GM12878 (cell line): ENCODE measurements at regions not wholly inside any gene's neighbourhood (a gene's known extent, or its start where the extent isn't known, plus 50 kb on each side); places are given as distances from the start of the nearest gene placed in this dataset.

ENCODE experiments used
- ATAC-seq: fragments of 200-7000 bp; cut with Tn5 transposase; 3 replicates; pipeline ENCODE4 v1.9.1; 2020; ENCODE audit warnings: mild to moderate bottlenecking, moderate library complexity
- BruUV-seq: library from RNA; stranded (reverse); fragments of 400-500 nt; replicated peaks from 2 replicates; lab custom pipeline; 2021; lab: Mats Ljungman, UMichigan
- CTCF ChIA-PET: fragments of 300-600 bp; sonication (Branson Sonifier 250); formaldehyde crosslinking; extraction: SDS; loops from one replicate; lab custom pipeline; 2021; ENCODE audit warnings: inconsistent platforms; lab: Yijun Ruan, JAX
- POLR2A ChIA-PET: fragments of 350-600 bp; formaldehyde crosslinking; extraction: SDS; loops from one replicate; lab custom pipeline; 2021; ENCODE audit warnings: inconsistent platforms; lab: Charles Lee
- RAD21 ChIA-PET: fragments of 300-600 bp; sonication (Branson Sonifier 250); formaldehyde crosslinking; loops from one replicate; lab custom pipeline; 2023; ENCODE audit warnings: antibody characterized with exemption; ENCODE audit not compliant: unreplicated experiment; lab: Charles Lee
- SMC1A ChIA-PET: fragments of 300-600 bp; sonication (Branson Sonifier 250); formaldehyde crosslinking; loops from one replicate; lab custom pipeline; 2023; ENCODE audit not compliant: unreplicated experiment, uncharacterized antibody; lab: Charles Lee
- DNase-seq: peaks from one replicate; pipeline ENCODE4 v3.0.0-alpha.2; 2011; ENCODE audit warnings: low read depth, low spot score
- FAIRE-seq: peaks from 3 replicates; lab custom pipeline; 2011; peaks lifted over from hg19 to GRCh38; lab: Jason Lieb, UNC
- H2AFZ ChIP-seq: 2 replicates; pipeline ENCODE4 v1.6.0; 2011; ENCODE audit warnings: low read depth, low read length, control low read depth; ENCODE audit not compliant: control insufficient read depth
- H3K27ac ChIP-seq: 2 replicates; pipeline ENCODE4 v1.5.1; 2011; ENCODE audit warnings: control low read depth; ENCODE audit not compliant: control insufficient read depth, insufficient read depth
- H3K27me3 ChIP-seq, 2 experiments: replicated peaks in 1 of 2; 2 replicates each; pipeline versions ENCODE4 v1.6.0 to v1.6.1; 2011; ENCODE audit warnings: low read length in 1 of 2; ENCODE audit not compliant: control insufficient read depth in 2 of 2, insufficient read depth in 2 of 2
- H3K36me3 ChIP-seq, 2 experiments: 2 replicates each; pipeline ENCODE4 v1.5.1; 2011; ENCODE audit warnings: low read length in 1 of 2; ENCODE audit not compliant: control insufficient read depth in 2 of 2, insufficient read depth in 2 of 2
- H3K4me1 ChIP-seq: 2 replicates; pipeline ENCODE4 v1.6.1; 2011; ENCODE audit warnings: mild to moderate bottlenecking, low read length, moderate library complexity, mixed read lengths; ENCODE audit not compliant: control insufficient read depth, insufficient read depth
- H3K4me2 ChIP-seq: 2 replicates; pipeline ENCODE4 v1.6.0; 2011; ENCODE audit warnings: control low read depth; ENCODE audit not compliant: control insufficient read depth, insufficient read depth
- H3K4me3 ChIP-seq: fragments of 200-600 bp; sonication (generic); 2 replicates; pipeline ENCODE4 v1.5.1; 2016
- H3K79me2 ChIP-seq: 2 replicates; pipeline ENCODE4 v1.6.0; 2011; ENCODE audit warnings: low read length; ENCODE audit not compliant: control insufficient read depth, insufficient read depth
- H3K9ac ChIP-seq: 2 replicates; pipeline ENCODE4 v1.8.0; 2011; ENCODE audit warnings: low read length, control low read depth, mixed read lengths; ENCODE audit not compliant: control insufficient read depth, insufficient read depth
- H3K9me3 ChIP-seq: replicated peaks from 3 replicates; pipeline ENCODE4 v1.5.1; 2011; ENCODE audit warnings: mild to moderate bottlenecking, low read length; ENCODE audit not compliant: control insufficient read depth, insufficient read depth
- H4K20me1 ChIP-seq: 2 replicates; pipeline ENCODE4 v1.6.0; 2011; ENCODE audit not compliant: control insufficient read depth, insufficient read depth
- CBX3 ChIP-seq: fragments of 200-600 bp; sonication (generic); IDR thresholded peaks from 2 replicates; pipeline ENCODE4 v1.6.1; 2016; ENCODE audit warnings: low read depth, borderline replicate concordance
- DPF2 ChIP-seq: fragments of 450-650 bp; IDR thresholded peaks from 2 replicates; pipeline ENCODE4 v1.6.1; 2017; ENCODE audit warnings: mild to moderate bottlenecking
- FOS ChIP-seq: IDR thresholded peaks from 3 replicates; pipeline ENCODE4 v1.6.1; 2011; ENCODE audit warnings: borderline replicate concordance; ENCODE audit not compliant: insufficient read length; ENCODE audit errors: extremely low read depth
- NFXL1 ChIP-seq: fragments of 450-650 bp; IDR thresholded peaks from 2 replicates; pipeline ENCODE4 v1.6.1; 2017; ENCODE audit warnings: antibody characterized with exemption, mild to moderate bottlenecking, borderline replicate concordance
- NR2C1 ChIP-seq: fragments of 450-650 bp; IDR thresholded peaks from 2 replicates; pipeline ENCODE4 v1.6.1; 2017; ENCODE audit warnings: antibody characterized with exemption, mild to moderate bottlenecking, moderate library complexity
- WGBS: methylation state at CpG from one replicate; pipeline ENCODE4 v1.1.6; 2016; ENCODE audit warnings: low lambda C conversion rate; ENCODE audit not compliant: insufficient replicate concordance, insufficient coverage; ENCODE audit errors: missing lambda C conversion rate; 5-methylcytosine and 5-hydroxymethylcytosine counted together
- in situ Hi-C: fragments of 300-500 bp; cut with MboI; formaldehyde crosslinking; loops from 9 replicates; pipeline ENCODE4 v1.14.3; 2018; ENCODE audit warnings: mixed read lengths
- intact Hi-C: fragments of 100-400 bp; cut with micrococcal nuclease; formaldehyde crosslinking; loops from one replicate; pipeline ENCODE4 v1.14.2; 2022; ENCODE audit not compliant: unreplicated experiment
- TF ChIP-seq, protein P1 (sequence below): fragments of 450-650 bp; IDR thresholded peaks from 2 replicates; pipeline ENCODE4 v1.6.1; 2014; ENCODE audit warnings: mild to moderate bottlenecking
- TF ChIP-seq, protein P2 (sequence below): fragments of 450-650 bp; IDR thresholded peaks from 2 replicates; pipeline ENCODE4 v1.6.1; 2018; ENCODE audit warnings: mild to moderate bottlenecking, low read depth, moderate library complexity; ENCODE audit not compliant: partially characterized antibody
- TF ChIP-seq, protein P3 (sequence below): IDR thresholded peaks from 2 replicates; pipeline ENCODE4 v1.6.1; 2012; ENCODE audit warnings: improper control_type of control experiment, low read depth, low read length; ENCODE audit not compliant: insufficient replicate concordance
- TF ChIP-seq, protein P4 (sequence below), 3 experiments: IDR thresholded peaks in 2 of 3; conservative IDR thresholded peaks in 1 of 3; 2 replicates each; pipeline ENCODE4 v1.5.1; 2011; ENCODE audit warnings: low read depth in 3 of 3, low read length in 3 of 3, mild to moderate bottlenecking in 3 of 3, control low read depth in 2 of 3, moderate library complexity in 2 of 3, inconsistent platforms in 1 of 3, mixed read lengths in 1 of 3; ENCODE audit not compliant: control insufficient read depth in 2 of 3, insufficient read depth in 1 of 3; ENCODE audit errors: extremely low read depth in 1 of 3
- TF ChIP-seq, protein P5 (sequence below): IDR thresholded peaks from 2 replicates; pipeline ENCODE4 v1.6.1; 2012; ENCODE audit warnings: low read depth, low read length, improper control_type of control experiment

DNA sequence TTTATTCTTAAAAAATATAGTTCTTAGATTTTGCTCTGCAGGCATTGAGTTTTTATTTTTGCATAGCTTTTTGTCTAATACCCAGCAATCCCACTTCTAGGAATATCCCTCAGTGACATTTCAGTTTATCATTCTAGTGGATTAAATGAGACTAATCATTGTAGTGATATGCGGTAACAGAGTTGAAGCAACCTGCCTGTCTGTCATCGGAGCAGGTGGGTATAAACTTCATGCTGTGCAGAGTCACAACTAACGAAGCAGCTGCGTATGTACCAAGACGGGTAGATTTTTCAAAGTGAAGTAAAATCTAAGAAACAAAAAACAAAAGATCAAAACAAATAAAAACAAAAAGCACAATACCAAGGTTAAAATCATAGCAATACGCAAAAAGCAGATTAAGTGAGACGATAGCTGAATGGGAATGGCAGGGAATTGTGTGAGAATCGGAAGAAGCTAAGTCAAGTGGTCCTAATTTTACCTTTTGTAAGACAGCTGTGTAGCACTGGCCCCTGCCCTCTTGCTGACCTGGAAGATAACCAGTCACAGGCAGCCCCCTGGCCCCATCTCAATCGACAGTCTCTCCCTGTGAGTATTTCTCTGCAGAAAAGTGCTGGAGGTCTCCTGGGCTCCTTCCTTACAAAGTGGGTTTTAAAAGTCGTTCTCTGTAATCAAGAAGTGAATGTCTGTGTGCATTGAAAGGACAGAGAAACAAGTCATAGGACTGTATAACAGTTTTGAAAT is 169.2 kb downstream of the OR2B2 start:
- in situ Hi-C loops = no loop called here
- no peak for TF ChIP-seq CBX3
- no peak for TF ChIP-seq DPF2
- TF ChIP-seq, protein P1, sequence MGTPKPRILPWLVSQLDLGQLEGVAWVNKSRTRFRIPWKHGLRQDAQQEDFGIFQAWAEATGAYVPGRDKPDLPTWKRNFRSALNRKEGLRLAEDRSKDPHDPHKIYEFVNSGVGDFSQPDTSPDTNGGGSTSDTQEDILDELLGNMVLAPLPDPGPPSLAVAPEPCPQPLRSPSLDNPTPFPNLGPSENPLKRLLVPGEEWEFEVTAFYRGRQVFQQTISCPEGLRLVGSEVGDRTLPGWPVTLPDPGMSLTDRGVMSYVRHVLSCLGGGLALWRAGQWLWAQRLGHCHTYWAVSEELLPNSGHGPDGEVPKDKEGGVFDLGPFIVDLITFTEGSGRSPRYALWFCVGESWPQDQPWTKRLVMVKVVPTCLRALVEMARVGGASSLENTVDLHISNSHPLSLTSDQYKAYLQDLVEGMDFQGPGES = no peak
- TF ChIP-seq FOS = no peak
- TF ChIP-seq, protein P2, sequence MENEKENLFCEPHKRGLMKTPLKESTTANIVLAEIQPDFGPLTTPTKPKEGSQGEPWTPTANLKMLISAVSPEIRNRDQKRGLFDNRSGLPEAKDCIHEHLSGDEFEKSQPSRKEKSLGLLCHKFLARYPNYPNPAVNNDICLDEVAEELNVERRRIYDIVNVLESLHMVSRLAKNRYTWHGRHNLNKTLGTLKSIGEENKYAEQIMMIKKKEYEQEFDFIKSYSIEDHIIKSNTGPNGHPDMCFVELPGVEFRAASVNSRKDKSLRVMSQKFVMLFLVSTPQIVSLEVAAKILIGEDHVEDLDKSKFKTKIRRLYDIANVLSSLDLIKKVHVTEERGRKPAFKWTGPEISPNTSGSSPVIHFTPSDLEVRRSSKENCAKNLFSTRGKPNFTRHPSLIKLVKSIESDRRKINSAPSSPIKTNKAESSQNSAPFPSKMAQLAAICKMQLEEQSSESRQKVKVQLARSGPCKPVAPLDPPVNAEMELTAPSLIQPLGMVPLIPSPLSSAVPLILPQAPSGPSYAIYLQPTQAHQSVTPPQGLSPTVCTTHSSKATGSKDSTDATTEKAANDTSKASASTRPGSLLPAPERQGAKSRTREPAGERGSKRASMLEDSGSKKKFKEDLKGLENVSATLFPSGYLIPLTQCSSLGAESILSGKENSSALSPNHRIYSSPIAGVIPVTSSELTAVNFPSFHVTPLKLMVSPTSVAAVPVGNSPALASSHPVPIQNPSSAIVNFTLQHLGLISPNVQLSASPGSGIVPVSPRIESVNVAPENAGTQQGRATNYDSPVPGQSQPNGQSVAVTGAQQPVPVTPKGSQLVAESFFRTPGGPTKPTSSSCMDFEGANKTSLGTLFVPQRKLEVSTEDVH = no peak
- TF ChIP-seq NFXL1 = no peak
- TF ChIP-seq, protein P3, sequence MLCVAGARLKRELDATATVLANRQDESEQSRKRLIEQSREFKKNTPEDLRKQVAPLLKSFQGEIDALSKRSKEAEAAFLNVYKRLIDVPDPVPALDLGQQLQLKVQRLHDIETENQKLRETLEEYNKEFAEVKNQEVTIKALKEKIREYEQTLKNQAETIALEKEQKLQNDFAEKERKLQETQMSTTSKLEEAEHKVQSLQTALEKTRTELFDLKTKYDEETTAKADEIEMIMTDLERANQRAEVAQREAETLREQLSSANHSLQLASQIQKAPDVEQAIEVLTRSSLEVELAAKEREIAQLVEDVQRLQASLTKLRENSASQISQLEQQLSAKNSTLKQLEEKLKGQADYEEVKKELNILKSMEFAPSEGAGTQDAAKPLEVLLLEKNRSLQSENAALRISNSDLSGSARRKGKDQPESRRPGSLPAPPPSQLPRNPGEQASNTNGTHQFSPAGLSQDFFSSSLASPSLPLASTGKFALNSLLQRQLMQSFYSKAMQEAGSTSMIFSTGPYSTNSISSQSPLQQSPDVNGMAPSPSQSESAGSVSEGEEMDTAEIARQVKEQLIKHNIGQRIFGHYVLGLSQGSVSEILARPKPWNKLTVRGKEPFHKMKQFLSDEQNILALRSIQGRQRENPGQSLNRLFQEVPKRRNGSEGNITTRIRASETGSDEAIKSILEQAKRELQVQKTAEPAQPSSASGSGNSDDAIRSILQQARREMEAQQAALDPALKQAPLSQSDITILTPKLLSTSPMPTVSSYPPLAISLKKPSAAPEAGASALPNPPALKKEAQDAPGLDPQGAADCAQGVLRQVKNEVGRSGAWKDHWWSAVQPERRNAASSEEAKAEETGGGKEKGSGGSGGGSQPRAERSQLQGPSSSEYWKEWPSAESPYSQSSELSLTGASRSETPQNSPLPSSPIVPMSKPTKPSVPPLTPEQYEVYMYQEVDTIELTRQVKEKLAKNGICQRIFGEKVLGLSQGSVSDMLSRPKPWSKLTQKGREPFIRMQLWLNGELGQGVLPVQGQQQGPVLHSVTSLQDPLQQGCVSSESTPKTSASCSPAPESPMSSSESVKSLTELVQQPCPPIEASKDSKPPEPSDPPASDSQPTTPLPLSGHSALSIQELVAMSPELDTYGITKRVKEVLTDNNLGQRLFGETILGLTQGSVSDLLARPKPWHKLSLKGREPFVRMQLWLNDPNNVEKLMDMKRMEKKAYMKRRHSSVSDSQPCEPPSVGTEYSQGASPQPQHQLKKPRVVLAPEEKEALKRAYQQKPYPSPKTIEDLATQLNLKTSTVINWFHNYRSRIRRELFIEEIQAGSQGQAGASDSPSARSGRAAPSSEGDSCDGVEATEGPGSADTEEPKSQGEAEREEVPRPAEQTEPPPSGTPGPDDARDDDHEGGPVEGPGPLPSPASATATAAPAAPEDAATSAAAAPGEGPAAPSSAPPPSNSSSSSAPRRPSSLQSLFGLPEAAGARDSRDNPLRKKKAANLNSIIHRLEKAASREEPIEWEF = no peak
- no peak for TF ChIP-seq NR2C1
- TF ChIP-seq, protein P4, sequence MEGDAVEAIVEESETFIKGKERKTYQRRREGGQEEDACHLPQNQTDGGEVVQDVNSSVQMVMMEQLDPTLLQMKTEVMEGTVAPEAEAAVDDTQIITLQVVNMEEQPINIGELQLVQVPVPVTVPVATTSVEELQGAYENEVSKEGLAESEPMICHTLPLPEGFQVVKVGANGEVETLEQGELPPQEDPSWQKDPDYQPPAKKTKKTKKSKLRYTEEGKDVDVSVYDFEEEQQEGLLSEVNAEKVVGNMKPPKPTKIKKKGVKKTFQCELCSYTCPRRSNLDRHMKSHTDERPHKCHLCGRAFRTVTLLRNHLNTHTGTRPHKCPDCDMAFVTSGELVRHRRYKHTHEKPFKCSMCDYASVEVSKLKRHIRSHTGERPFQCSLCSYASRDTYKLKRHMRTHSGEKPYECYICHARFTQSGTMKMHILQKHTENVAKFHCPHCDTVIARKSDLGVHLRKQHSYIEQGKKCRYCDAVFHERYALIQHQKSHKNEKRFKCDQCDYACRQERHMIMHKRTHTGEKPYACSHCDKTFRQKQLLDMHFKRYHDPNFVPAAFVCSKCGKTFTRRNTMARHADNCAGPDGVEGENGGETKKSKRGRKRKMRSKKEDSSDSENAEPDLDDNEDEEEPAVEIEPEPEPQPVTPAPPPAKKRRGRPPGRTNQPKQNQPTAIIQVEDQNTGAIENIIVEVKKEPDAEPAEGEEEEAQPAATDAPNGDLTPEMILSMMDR (IDR thresholded peaks at IDR 0.05 in 2 of 3, conservative IDR thresholded peaks at IDR 0.05 in 1 of 3; ENCODE audit: control insufficient read depth in 2 of 3, extremely low read depth in 1 of 3, insufficient read depth in 1 of 3, low read depth in 3 of 3, low read length in 3 of 3) = no peak
- TF ChIP-seq, protein P5, sequence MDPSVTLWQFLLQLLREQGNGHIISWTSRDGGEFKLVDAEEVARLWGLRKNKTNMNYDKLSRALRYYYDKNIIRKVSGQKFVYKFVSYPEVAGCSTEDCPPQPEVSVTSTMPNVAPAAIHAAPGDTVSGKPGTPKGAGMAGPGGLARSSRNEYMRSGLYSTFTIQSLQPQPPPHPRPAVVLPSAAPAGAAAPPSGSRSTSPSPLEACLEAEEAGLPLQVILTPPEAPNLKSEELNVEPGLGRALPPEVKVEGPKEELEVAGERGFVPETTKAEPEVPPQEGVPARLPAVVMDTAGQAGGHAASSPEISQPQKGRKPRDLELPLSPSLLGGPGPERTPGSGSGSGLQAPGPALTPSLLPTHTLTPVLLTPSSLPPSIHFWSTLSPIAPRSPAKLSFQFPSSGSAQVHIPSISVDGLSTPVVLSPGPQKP = no peak

More for the DNA sequence above, 169.2 kb downstream of the OR2B2 start:
- ChIA-PET CTCF (interaction anchor here (1.2 to 2.2 kb wide), 2 partner anchors 9 to 134 kb away, joined by 3 to 9 read pairs; no protein-coding TSS in a partner anchor), POLR2A (no interaction called here), RAD21 (no interaction called here), SMC1A (interaction anchor here (1.0 kb wide), 1 partner anchor 438 kb away, joined by 3 read pairs; no protein-coding TSS in a partner anchor)
- Histone ChIP-seq H3K27me3 (no peaks in the 10 kb centered on the region), H3K4me1 (no peaks in the 10 kb centered on the region), H3K9ac (no peak overlapping the region), H3K36me3 (no peaks in the 10 kb centered on the region), H3K9me3 (no peaks in the 10 kb centered on the region), H3K4me3 (no peak overlapping the region), H3K27ac (no peak overlapping the region), H3K4me2 (no peak overlapping the region), H4K20me1 (no peaks in the 10 kb centered on the region), H3K79me2 (no peaks in the 10 kb centered on the region), H2AFZ (peak overlapping the region; percentile 1; the same call in 1 of the 2 replicates)
- DNase-seq = no peak
- intact Hi-C loops = no loop called here
- WGBS = 66% methylated on average over 10 of the region's 10 CpGs
- FAIRE-seq = no peak
- BruUV-seq = no TSS peak
- no peak for ATAC-seq
